ENCODE measurements at regions not wholly inside any gene's neighbourhood (a gene's known extent, or its start where the extent isn't known, plus 50 kb on each side); places are given as distances from the start of the nearest gene placed in this dataset.
"Not testable (repeated sequence)": the region's sequence is repeated elsewhere in the genome, so short reads cannot be mapped to it uniquely, and the experiment has no call there.

- no peak overlapping the region for H4K5ac ChIP-seq (ENCODE audit: insufficient read length, low read depth, low read length)
- no peaks in the 10 kb centered on the region for H3K79me1 ChIP-seq (ENCODE audit: insufficient read depth, low read depth, low read length, poor library complexity, severe bottlenecking)
- no peak overlapping the region for H2AK5ac ChIP-seq (ENCODE audit: insufficient read length, low read length)
- Mint-ChIP-seq H3K4me1 (peaks cover 11 to 16% of the 10 kb centered on the region in 2 experiments), H3K4me3 (no peak overlapping the region), H3K36me3 (ENCODE audit: insufficient read depth in 1 of 3, low read depth in 3 of 3) (no peaks in the 10 kb centered on the region), H3K27ac (no peak overlapping the region), H3K9me3 (no peaks in the 10 kb centered on the region), H3K27me3 (ENCODE audit: low read depth) (peaks cover 2% of the 10 kb centered on the region; the same call in 1 of the 2 replicates)
- H3K56ac ChIP-seq (ENCODE audit: insufficient read length, low read depth, low read length): no peak overlapping the region
- H2BK120ac ChIP-seq (ENCODE audit: low read depth, low read length, poor library complexity, severe bottlenecking): no peak overlapping the region
- no peak for DNase-seq
- H3K23me2 ChIP-seq (ENCODE audit: insufficient read length, low read depth, low read length, poor library complexity, severe bottlenecking): no peaks in the 10 kb centered on the region
- no peak overlapping the region for H3T11ph ChIP-seq (ENCODE audit: low read length)
- no peak overlapping the region for H2BK12ac ChIP-seq (ENCODE audit: insufficient read length, low read depth, low read length)
- H3K18ac ChIP-seq (ENCODE audit: insufficient read length, low read depth, low read length): no peak overlapping the region
- H3K14ac ChIP-seq (ENCODE audit: insufficient read depth, low read length): no peak overlapping the region
- no peaks in the 10 kb centered on the region for H4K20me1 ChIP-seq (ENCODE audit: control insufficient read depth, insufficient read depth, insufficient read length)
- no peak for TF ChIP-seq CTCF (conservative IDR thresholded peaks at IDR 0.05)
- H3K79me2 ChIP-seq (ENCODE audit: insufficient read depth, low read length): no peaks in the 10 kb centered on the region
- no peak overlapping the region for H4K91ac ChIP-seq (ENCODE audit: insufficient read length, low read depth, low read length)
- no peak overlapping the region for H2BK20ac ChIP-seq (ENCODE audit: low read depth, low read length, poor library complexity, severe bottlenecking)
- no peak overlapping the region for H3K9ac ChIP-seq (ENCODE audit: extremely low read depth, insufficient read length, low read length)
- H4K8ac ChIP-seq (replicated peaks; ENCODE audit: insufficient read length, low read depth, low read length): no peak overlapping the region
- no peaks in the 10 kb centered on the region for H3K9me3 ChIP-seq (ENCODE audit: control insufficient read depth, low read depth, low read length)
- no CpG with 5 or more reads among the region's 4 CpGs for WGBS (ENCODE audit: extremely low coverage, insufficient read length, low lambda C conversion rate)
- H3K4me1 ChIP-seq (ENCODE audit: insufficient read depth, low read length): peaks cover 7% of the 10 kb centered on the region; the same call in 1 of the 2 replicates
- no peak overlapping the region for H3K4ac ChIP-seq (ENCODE audit: low read depth, low read length)
- H3K23ac ChIP-seq (ENCODE audit: insufficient read length, low read depth, low read length): no peak overlapping the region
- H3K27me3 ChIP-seq (ENCODE audit: insufficient read depth, low read length): no peaks in the 10 kb centered on the region
- no peak overlapping the region for H3K4me2 ChIP-seq (ENCODE audit: insufficient read depth, insufficient read length, low read length)
- H3K27ac ChIP-seq (ENCODE audit: insufficient read length, low read depth, low read length): no peak overlapping the region
- no peak overlapping the region for H2AFZ ChIP-seq (ENCODE audit: low read length)
- no peak overlapping the region for H2BK5ac ChIP-seq (ENCODE audit: insufficient read length, low read length)
- H2BK15ac ChIP-seq (ENCODE audit: low read depth, low read length): no peak overlapping the region
These were observed 344.1 kb upstream of the PRKCQ start for GRCh38 chr10:6924166-6924565.

DNA sequence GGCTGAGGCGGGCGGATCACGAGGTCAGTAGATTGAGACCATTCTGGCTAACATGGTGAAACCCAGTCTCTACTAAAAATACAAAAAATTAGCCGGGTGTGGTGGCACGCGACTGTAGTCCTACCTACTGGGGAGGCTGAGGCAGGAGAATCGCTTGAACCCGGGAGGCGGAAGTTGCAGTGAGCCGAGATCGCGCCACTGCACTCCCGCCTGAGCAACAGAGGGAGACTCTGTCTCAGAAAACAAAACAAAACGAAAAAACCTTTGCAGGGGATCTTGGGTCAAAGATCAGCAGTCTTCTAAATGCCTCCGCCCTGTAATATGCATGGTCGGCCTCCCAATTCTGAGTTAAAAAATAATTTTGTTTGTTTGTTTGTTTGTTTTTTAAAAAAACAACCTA, 340.9 kb upstream of the PRKCQ start:
- H3T11ph ChIP-seq (ENCODE audit: low read length); H4K5ac ChIP-seq (ENCODE audit: insufficient read length, low read depth, low read length); H3K9me3 Mint-ChIP-seq; H2BK20ac ChIP-seq (ENCODE audit: low read depth, low read length, poor library complexity, severe bottlenecking); H4K91ac ChIP-seq (ENCODE audit: insufficient read length, low read depth, low read length); H4K8ac ChIP-seq (replicated peaks; ENCODE audit: insufficient read length, low read depth, low read length); H3K14ac ChIP-seq (ENCODE audit: insufficient read depth, low read length); H3K27ac Mint-ChIP-seq; DNase-seq; H3K23ac ChIP-seq (ENCODE audit: insufficient read length, low read depth, low read length); H3K9me3 ChIP-seq (ENCODE audit: control insufficient read depth, low read depth, low read length); H3K23me2 ChIP-seq (ENCODE audit: insufficient read length, low read depth, low read length, poor library complexity, severe bottlenecking); H3K4me1 ChIP-seq (ENCODE audit: insufficient read depth, low read length); H3K27me3 ChIP-seq (ENCODE audit: insufficient read depth, low read length); H3K9ac ChIP-seq (ENCODE audit: extremely low read depth, insufficient read length, low read length); H2BK12ac ChIP-seq (ENCODE audit: insufficient read length, low read depth, low read length); H3K27ac ChIP-seq (ENCODE audit: insufficient read length, low read depth, low read length); H3K36me3 Mint-ChIP-seq (ENCODE audit: insufficient read depth in 1 of 3, low read depth in 3 of 3); H3K56ac ChIP-seq (ENCODE audit: insufficient read length, low read depth, low read length); H2AFZ ChIP-seq (ENCODE audit: low read length); H3K27me3 Mint-ChIP-seq (ENCODE audit: low read depth); H3K4me3 Mint-ChIP-seq; H2BK120ac ChIP-seq (ENCODE audit: low read depth, low read length, poor library complexity, severe bottlenecking); H3K4ac ChIP-seq (ENCODE audit: low read depth, low read length); H3K4me2 ChIP-seq (ENCODE audit: insufficient read depth, insufficient read length, low read length); H3K79me1 ChIP-seq (ENCODE audit: insufficient read depth, low read depth, low read length, poor library complexity, severe bottlenecking); H3K18ac ChIP-seq (ENCODE audit: insufficient read length, low read depth, low read length); H2BK5ac ChIP-seq (ENCODE audit: insufficient read length, low read length); H4K20me1 ChIP-seq (ENCODE audit: control insufficient read depth, insufficient read depth, insufficient read length); H3K79me2 ChIP-seq (ENCODE audit: insufficient read depth, low read length); H2AK5ac ChIP-seq (ENCODE audit: insufficient read length, low read length); H2BK15ac ChIP-seq (ENCODE audit: low read depth, low read length): not testable (repeated sequence)
- WGBS (ENCODE audit: extremely low coverage, insufficient read length, low lambda C conversion rate): no CpG with 5 or more reads among the region's 16 CpGs
- peaks cover 7 to 20% of the 10 kb centered on the region in 2 experiments for H3K4me1 Mint-ChIP-seq

Measured in H9 (cell line).